ENCODE measurements at regions not wholly inside any gene's neighbourhood (a gene's known extent, or its start where the extent isn't known, plus 50 kb on each side); places are given as distances from the start of the nearest gene placed in this dataset.
A peak's percentile ranks its signal among the peaks of the same experiment; 100 is the strongest.

GRCh38 chr10:21020545-21020944 is 123.4 kb upstream of the NEBL start:
- TF ChIP-seq CTCF (IDR thresholded peaks at IDR 0.05; ENCODE audit: borderline replicate concordance, extremely low read depth, low read length, poor library complexity, severe bottlenecking) (peak; percentile 56), EZH2 (IDR thresholded peaks at IDR 0.05; ENCODE audit: borderline replicate concordance, low read depth, low read length, severe bottlenecking) (no peak)

Measured in DND-41 (cell line).